B cell (primary cell): ENCODE measurements at regions not wholly inside any gene's neighbourhood (a gene's known extent, or its start where the extent isn't known, plus 50 kb on each side); places are given as distances from the start of the nearest gene placed in this dataset.

Experiments used
- CTCF ChIP-seq: fragments of 200-600 bp; IDR thresholded peaks from one replicate; pipeline ENCODE4 v1.8.0; 2022; ENCODE audit warnings: antibody characterized with exemption, mild to moderate bottlenecking
- EZH2 ChIP-seq: IDR thresholded peaks from 2 replicates; pipeline ENCODE4 v1.6.1; 2012; ENCODE audit warnings: borderline replicate concordance, low read depth, mild to moderate bottlenecking, moderate library complexity, low read length; ENCODE audit not compliant: insufficient read depth, poor library complexity, severe bottlenecking

GRCh38 chr2:51329512-51329911 is 297.6 kb upstream of the NRXN1 start:
- TF ChIP-seq CTCF (no peak), EZH2 (no peak)
